HG03066 (cell line): ENCODE measurements at regions not wholly inside any gene's neighbourhood (a gene's known extent, or its start where the extent isn't known, plus 50 kb on each side); places are given as distances from the start of the nearest gene placed in this dataset.
"Not testable (repeated sequence)": the region's sequence is repeated elsewhere in the genome, so short reads cannot be mapped to it uniquely, and the experiment has no call there.

ENCODE experiments used
- ATAC-seq: cut with Tn5 transposase; IDR thresholded peaks from one replicate; pipeline ENCODE4 v1.9.1; 2021; ENCODE audit warnings: low read depth; ENCODE audit not compliant: unreplicated experiment

DNA sequence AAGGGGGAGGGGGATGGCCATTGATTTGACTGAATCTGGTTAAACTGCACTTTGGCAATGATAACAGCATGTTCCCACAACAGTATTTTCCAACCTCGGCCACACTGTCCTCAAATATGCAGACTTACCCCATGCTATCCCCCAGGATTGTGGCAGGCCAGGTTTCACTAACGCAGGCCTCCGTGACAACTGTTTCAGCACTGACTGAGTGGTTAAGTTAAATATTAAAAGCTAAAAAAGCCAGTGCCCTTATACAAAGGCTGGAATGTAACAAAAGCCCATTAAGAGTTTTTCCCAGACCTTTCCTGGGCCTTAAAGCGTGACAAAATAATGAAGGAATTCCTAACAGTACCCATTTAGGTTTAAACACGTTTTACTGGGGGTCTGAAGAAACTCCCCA lies 202.9 kb downstream of the USP25 start:
- ATAC-seq = no peak

DNA sequence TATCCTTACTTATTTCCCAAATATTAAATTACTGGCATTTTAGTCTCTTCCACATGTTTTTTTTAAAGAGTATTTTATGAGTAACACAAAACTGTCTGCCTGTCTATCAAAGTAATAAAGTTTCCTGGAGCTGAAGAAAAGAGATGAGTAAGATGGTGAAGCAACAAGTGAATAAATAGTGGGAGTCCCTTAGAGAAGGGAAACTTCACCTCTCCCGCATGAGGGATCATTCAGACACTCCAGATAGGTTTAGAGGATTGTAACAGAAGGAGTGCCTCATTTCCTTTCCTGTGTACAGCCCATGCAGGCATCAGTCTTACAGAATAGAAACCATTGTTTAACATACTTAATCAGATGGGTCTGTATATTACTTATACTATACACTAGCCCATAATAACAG lies 205.7 kb downstream of the USP25 start:
- no peak for ATAC-seq

DNA sequence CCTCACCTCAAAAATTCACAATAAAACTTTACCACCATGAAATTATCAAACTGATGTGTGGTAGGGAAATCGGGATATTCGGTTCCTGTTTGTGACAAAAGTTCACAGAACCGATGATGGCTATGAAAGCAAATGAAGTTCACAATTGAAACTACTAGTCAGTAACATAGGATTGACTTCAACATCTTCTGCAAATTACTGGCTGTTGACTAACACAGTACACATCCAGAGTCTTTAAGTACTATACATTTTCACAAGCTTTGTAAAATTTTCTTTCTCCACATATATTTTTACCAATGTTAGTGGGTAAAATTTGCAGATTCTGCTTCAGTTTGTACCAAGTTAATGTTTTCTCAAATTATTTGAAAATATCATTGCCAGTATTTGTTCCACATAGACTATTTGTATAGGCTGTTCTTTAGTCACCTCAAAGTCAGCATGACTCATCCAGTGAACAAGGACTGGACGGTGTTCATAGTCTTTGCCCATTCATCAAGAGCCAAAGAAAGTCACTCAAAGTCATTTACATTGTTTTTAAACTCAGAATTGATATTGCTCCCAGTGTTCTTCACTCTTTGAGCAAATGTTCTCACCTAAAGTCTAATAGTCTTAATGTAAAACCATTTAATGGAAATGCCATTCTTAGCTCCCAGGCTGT lies 213.4 kb downstream of the USP25 start:
- no peak for ATAC-seq

DNA sequence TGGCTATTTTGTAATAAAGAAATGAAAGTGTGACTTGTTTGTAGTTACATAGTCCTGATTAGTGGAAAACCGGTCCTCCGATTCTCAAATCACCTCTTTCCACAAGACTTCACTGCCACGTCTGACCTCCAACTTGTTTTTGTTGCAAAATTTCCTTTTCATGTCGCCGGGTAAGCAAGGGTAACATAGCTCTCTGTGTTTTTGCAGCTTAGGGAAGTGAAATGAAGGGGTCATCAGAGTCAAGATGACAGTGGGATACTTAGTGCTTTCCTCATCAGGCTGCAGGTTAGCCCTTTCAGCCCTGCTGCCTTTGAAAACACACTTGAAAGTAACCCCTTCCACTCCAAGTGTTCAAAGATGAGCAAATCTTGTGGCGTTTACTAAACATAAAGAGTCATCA lies 217.9 kb downstream of the USP25 start:
- ATAC-seq = no peak

DNA sequence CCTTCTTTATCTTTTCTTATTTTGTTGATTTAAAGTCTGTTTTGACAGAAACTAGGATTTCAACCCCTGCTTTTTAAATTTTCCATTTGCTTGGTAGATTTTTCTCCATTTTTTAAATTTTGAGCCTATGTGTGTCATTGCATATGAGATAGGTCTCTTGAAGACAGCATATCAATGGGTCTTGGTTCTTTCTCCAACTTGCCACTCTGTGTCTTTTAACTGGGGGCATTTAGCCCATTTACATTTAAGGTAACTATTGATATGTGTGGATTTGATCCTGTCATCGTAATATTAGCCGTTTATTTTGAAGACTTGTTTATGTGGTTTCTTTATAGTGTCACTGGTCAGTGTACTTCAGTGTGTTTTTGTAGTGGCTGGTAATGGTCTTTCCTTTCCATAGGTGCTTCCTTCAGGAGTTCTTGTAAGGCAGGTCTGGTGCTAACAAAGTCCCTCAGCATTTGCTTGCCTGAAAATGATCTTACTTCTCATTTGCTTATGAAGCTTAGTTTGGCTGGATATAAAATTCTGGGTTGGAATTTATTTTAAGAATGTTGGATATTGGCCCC lies 223.9 kb downstream of the USP25 start:
- no peak for ATAC-seq

DNA sequence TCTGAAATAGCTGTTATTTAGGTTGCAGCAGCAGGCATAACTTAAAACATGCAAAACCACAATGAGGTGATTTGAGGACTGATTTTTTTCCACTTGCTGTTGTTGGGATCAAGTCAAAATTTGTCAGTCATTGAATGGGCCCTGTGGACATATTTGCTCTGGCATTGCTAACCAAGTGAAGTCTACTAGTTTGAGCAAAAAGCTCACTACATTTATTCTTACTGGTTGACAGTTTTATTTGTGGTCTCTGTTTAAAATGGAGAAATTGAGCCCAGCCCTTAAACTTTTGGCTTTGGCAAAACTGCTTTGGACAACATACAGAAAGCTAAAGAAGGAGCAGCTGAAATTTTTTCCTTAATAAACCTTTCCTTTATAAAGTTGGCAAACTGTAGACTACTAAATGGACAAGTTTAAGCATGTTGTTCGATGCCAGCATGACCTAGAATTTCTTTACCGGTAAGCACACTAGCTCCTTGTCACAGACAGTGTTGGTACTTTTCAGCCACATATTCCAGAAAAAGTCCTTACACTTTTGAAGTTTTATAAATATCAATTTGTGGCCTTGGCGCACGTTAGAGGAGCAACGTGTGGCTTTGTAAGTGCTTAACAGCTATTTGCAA lies 234.6 kb downstream of the USP25 start:
- no peak for ATAC-seq

DNA sequence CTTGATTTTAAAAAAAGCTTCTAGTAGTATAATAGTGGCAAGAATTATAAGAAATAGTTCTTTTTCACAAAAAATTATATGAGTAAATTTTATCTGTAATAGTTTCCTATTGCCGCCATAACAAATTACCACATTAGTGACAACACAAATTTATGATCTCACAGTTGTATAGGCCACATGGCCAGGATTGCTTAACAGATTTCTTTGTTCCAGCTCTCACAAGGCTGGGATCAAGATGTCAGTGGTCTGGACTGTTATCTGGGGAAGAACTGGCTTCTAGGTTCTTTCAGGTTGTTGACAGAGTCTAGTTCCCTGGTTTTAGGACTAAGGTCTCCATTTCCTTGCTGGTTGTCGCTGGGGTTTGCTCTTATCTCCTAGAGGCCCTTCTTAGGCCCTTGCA lies 236.4 kb downstream of the USP25 start:
- no peak for ATAC-seq

DNA sequence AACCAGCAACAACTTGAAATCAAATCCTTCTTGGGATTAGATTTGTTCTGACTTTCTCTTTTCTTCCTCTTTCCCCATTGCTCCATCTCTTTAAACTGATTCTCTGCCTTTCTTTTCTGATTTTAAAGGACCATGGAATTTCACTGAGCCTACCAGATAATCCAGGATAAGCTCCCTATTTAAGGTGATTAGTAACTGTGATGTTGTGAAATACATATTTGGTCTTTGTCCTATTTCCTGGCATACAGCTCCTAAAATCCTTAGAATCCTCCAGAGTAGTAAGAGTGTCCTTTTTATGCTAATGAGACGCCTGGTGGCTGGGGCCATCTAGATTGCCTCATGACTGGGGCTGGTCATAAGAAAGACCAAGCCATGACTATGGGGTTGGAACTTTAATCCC lies 236.9 kb downstream of the USP25 start:
- no peak for ATAC-seq

DNA sequence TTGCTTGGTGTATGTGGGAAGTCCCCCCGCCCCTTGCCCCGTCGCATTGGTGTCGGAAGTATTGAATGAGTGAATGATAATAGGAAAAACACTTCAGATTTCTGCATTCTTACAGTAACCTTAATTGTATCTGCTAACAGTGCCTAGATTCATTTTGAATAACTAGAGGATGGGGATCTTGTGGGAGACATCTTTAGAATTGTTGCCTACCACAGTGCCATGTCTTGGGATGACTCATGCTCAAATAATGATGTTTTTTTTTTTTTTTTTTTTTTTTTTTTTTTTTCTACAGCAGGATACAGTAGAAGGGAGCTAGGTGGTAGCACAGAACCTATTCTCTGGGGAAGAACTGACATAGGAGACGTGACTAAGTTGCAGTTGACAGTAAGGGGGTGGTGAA lies 237.9 kb downstream of the USP25 start:
- no peak for ATAC-seq

DNA sequence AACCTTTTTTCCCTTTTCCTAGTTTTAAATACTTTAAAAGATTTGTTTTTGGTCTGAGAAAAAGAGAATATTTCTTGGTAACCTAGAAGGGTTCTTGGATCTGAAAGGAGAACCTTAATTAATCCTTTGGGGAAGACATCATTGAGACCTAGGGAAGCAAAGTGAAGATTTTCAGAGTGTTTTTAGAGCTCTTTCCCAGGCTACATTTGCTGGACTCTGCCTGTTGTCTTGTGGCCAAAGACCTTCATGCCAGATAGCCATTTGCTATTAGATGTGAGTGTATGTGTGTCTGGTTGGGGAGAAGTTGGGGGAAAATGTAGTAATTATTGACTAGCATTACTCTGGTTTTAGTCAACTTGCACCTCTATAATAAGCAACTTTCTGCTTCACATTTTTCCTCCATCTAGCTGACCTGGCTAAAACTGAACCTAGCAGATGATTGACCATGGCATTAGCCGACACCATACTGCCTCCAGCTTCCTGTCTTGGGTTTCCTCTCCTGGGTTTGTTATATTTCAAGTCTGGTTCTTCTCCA lies 239.1 kb downstream of the USP25 start:
- ATAC-seq = no peak

DNA sequence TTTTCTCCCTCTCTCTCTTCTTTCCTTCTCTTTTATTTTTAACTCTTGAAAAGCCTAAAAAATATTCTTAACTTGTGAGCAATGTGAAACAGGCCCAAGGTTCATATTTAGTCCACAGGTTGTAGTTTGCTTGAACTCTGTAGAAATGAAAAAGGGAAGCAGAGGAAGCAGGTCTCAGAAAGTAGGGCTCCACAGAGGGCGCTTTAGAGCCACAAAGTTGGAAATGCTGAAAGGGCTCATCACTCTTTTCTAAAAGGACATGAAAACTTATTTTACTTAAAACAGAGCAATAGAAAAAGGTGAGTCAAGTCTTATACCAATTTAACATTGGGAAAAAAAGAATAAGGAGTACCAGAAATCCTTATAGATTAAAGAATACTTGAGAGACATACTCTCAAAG lies 247.0 kb downstream of the USP25 start:
- no peak for ATAC-seq

DNA sequence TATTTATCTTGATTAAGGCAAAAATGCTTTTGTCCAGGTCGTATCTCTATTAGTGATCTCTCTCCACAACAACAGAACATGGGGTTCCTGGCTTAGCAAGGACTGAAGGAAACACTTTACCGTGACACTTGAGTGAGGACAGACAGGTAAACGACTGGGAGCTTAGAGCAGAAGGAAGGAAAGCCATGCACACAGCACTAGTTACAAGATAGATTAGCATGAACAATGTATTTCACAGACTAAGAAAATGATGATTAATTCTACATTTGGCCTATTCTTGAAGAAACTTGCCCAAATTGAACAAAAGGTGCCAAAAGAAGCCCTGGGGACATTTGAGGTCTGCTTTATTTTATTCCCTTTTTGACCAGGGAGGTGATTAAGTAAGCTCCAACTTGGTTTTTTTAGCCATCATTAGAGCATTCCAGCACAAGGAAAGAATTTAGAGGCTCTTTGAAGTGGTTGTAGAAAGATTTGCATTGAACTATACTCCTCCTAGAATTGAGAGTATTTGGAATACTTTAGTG lies 248.5 kb downstream of the USP25 start:
- ATAC-seq = no peak

DNA sequence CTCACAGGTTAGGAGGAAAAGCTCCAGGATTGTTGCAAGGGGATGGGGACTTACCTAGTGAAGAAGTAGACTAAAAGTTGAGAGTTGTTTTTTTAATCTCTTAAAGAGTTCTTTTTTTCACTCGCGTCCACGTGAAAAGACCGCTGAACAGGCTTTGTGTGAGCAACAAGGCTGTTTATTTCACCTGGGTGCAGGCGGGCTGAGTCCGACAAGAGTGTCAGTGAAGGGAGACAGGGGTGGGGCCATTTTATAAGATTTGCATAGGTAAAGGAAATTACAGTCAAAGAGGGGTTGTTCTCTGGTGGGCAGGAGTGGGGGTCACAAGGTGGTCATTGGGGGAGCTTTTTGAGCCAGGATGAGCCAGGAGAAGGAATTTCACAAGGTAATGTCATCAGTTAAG lies 249.7 kb downstream of the USP25 start:
- not testable (repeated sequence) for ATAC-seq

DNA sequence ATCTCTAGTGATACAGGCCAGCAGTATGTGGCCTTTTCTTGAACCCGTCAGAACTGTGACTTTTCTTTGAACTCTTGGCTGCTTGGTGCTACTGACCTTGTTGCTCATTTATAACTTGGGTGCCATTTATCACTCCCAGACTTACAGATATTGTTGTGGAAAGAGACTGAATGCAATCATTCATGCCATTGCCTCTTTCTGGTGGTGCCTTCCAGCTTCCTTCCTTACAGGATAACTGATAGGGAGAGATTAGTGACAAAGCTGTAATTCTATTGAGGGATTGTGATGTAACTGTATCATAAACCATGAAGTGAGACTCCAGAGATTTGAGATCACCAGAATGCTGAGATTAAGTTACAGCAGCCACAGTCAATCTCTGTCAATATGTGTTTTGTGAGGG lies 256.5 kb downstream of the USP25 start:
- ATAC-seq = no peak

DNA sequence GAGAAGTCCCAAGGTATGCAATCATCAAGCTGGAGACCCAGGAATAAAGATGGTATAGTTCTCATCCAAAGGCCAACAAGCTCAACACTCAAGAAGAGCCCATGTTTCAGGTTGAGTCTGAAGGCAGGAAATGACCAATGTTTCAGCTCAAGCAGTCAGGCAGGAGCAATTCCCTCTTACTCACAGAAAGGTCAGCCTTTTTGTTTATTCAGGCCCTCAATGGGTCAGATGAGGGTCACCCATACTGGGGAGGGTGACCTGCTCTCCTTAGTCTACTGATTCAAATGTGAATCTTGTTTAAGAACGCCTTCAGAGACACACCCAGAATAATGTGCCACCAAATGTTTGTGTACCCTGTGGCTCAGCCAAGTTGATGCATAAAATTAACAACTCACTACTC lies 262.4 kb downstream of the USP25 start:
- no peak for ATAC-seq

DNA sequence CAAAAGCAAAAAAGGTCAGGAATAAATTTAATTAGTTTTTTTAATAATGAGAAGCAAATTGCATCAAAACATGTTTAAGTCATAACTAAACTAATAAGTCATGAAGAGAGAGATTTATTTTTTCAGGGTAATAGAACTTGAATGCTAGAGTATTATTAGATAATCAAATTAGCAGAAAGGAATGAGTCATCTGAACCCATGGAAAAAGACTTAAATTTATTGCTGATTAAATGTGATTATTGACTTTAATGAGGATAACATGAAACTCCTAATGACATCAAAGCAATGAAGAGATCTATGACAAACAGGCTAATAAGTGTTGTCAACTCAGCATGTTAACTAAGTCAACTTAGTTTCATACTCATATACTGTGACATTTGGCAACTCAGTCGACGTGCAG lies 264.2 kb downstream of the USP25 start:
- no peak for ATAC-seq

DNA sequence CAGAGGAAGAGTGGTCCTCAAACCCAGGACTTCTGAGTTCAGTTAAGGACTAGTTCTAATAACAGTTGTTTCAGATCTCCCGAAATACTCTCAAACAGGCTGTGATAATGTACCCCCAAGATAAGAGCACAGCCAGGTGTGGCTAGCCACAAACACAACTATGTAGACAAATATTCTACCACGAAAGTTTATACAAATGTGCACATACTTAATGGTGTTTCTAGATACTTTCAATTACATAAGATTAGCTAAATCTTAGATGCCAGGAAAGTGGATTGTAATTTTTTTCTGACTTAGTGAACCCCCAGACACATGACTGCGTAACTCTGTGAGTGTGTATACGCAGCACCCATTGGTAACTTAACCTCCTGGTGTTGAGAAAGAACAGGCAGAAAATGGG lies 270.0 kb downstream of the USP25 start:
- ATAC-seq = no peak

DNA sequence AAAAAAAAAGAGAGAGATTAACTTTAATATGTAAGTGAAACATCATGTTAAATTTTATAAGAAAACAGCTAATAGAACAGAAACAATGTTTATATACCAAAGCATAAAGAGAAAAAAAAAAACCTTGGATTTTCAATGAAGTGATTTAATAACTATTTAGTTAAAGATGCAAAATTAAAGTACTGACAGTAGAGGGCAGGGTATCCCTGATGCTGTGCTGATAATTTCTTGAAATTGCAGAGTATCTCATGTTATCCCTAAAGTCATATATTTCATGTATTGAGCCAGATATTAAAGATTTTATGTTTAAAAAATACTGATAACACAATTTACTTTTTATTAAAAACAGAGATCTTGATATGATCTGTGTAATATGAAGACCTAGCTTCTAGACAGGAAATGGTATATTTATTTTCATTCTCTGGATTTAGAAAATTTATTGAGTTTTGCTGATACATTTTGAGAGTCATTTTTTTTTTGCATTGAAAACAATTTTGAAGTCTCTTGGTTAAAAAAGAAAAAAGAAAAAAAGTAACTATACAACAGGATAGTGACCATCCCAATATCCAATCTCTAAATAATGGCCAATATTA lies 273.2 kb downstream of the USP25 start:
- no peak for ATAC-seq

DNA sequence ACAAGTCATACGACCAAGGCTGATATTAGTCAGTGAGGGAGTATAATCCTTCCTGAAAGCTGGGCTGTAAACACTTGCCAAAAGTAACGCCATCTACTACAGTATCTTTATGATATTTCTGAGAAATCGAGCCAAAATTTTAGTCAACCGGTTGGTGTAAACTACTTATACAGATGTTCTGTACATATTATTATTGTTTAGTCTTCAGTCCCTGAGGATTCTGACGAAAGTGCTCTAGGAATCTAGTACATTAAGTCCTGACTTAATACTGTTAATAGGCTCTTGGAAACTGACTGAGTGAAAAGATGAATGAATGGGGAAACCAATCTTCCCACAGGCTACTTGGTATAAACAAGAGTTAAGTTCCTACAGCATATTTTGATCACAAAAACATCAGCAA lies 274.3 kb downstream of the USP25 start:
- no peak for ATAC-seq

DNA sequence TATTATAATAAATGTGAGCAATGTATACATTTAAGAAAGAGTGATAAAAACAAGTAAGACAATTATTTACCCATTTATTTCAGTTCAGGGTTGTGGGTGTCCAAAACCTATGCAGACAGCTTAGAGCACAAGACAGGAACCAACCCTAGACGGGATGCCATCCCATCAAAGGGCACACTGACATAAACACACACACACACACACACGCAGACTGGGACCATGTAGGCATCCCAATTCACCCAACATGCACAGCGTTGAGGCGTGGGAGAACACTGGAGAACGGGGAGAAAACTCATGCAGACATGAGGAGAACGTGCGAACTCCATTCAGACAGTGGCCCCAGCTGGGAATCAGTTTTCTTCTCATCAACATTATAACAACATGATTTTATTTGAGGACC lies 274.7 kb downstream of the USP25 start:
- ATAC-seq = no peak

DNA sequence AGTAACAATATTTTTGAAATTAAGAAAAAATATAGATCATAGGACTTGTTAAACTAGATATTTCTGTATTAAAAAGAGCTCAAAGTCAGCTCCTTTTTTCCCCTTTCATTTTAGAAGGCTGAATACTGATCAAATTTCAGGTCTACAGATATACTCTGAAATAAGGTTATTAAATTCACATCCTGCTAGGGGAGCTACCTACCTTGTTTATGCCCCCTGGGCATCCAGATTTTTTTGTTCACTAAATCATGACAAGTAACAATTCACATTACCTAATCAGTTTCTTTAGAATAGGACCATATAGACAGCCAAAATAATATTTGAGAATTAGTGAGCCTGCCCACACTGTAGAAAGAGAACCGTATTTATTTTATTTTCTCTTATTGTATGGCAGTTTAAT lies 276.2 kb downstream of the USP25 start:
- ATAC-seq = no peak

DNA sequence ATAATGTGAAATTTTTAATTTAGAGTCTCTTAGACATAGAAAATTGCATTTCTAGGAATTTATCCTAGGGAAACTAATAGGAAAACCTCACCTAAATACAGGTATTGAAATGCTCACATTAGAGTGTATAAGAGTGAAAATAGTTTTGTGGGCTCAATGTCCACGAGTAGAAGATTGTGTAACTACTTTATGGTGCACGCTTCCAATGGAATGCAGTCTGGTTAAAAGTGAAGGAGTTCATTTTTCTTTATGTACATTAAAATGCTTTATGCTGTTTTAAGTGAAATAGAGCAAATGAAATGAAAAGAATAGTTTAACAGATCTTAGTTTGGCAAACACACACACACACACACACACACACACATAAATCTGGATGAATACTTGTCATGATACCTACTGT lies 278.2 kb downstream of the USP25 start:
- ATAC-seq = no peak
